ENCODE measurements at regions not wholly inside any gene's neighbourhood (a gene's known extent, or its start where the extent isn't known, plus 50 kb on each side); places are given as distances from the start of the nearest gene placed in this dataset.

GRCh38 chr1:30604801-30605440 lies 118.5 kb downstream of the MATN1 start:
- Histone ChIP-seq H3K9me3 (no peaks in the 10 kb centered on the region), H3K4me1 (no peaks in the 10 kb centered on the region), H3K4me3 (no peak overlapping the region), H3K27ac (no peak overlapping the region), H3K4me2 (no peak overlapping the region)
- ChIA-PET CTCF (no interaction called here), POLR2A (no interaction called here)
- TF ChIP-seq KDM1A (IDR thresholded peaks at IDR 0.05; ENCODE audit: low read depth), result no peak
- no peak for TF ChIP-seq JUN (IDR thresholded peaks at IDR 0.05)
- TF ChIP-seq ESRRA (IDR thresholded peaks at IDR 0.05; ENCODE audit: borderline replicate concordance, low read length), result no peak
- TF ChIP-seq ZC3H11A (IDR thresholded peaks at IDR 0.05), result no peak
- TF ChIP-seq HOXB13 (CRISPR knock-in tag; IDR thresholded peaks at IDR 0.05; ENCODE audit: low read depth), result no peak
- no peak for TF ChIP-seq NPAS2 (CRISPR knock-in tag; IDR thresholded peaks at IDR 0.05; ENCODE audit: borderline replicate concordance)
- WGBS (ENCODE audit: missing lambda C conversion rate), result 58% methylated on average over 6 of the region's 6 CpGs
- no peak for FAIRE-seq
- DNase-seq (ENCODE audit: low read depth in 1 of 2, low spot score in 1 of 2), result no peak
- ATAC-seq, result no peak

- Histone ChIP-seq H3K27ac (no peak overlapping the region), H3K4me3 (no peak overlapping the region), H3K4me1 (no peaks in the 10 kb centered on the region), H3K9me3 (no peaks in the 10 kb centered on the region), H3K4me2 (no peak overlapping the region)
- no peak for ATAC-seq
- no peak for DNase-seq (ENCODE audit: low read depth in 1 of 2, low spot score in 1 of 2)
- TF ChIP-seq RNF2 (IDR thresholded peaks at IDR 0.05; ENCODE audit: borderline replicate concordance, low read depth) (no peak), EP300 (IDR thresholded peaks at IDR 0.05) (no peak), CBX2 (IDR thresholded peaks at IDR 0.05; ENCODE audit: borderline replicate concordance, low read depth) (no peak), HMGXB4 (CRISPR knock-in tag; IDR thresholded peaks at IDR 0.05; ENCODE audit: borderline replicate concordance) (no peak), JUN (IDR thresholded peaks at IDR 0.05) (no peak), POLR2A (IDR thresholded peaks at IDR 0.05; ENCODE audit: low read length) (no peak), FOXS1 (CRISPR knock-in tag; IDR thresholded peaks at IDR 0.05) (no peak), CTCF (IDR thresholded peaks at IDR 0.05) (no peak)
- ChIA-PET CTCF (interaction anchor here (0.6 kb wide), 1 partner anchor 306 kb away, joined by 3 read pairs; no protein-coding TSS in a partner anchor), POLR2A (no interaction called here)
- no peak for FAIRE-seq
- 34% methylated on average over 7 of the region's 7 CpGs for WGBS (ENCODE audit: missing lambda C conversion rate)
Observed at GRCh38 chr1:30603081-30603858, 120.1 kb downstream of the MATN1 start.

- Histone ChIP-seq H3K4me1 (no peaks in the 10 kb centered on the region), H3K4me2 (no peak overlapping the region), H3K27ac (no peak overlapping the region), H3K9me3 (no peaks in the 10 kb centered on the region), H3K4me3 (no peak overlapping the region)
- ChIA-PET CTCF (no interaction called here), POLR2A (no interaction called here)
- FAIRE-seq (no peak), DNase-seq (ENCODE audit: low read depth in 1 of 2, low spot score in 1 of 2) (no peak), ATAC-seq (no peak)
- TF ChIP-seq KDM1A (IDR thresholded peaks at IDR 0.05; ENCODE audit: low read depth) (no peak), MAX (IDR thresholded peaks at IDR 0.05) (no peak), RAD21 (conservative IDR thresholded peaks at IDR 0.05 in 1 of 2, IDR thresholded peaks at IDR 0.05 in 1 of 2) (peak in 1 of 2 experiments; percentile 13; a peak in 1 of 5 replicates), RARB (CRISPR knock-in tag; IDR thresholded peaks at IDR 0.05) (no peak), HDAC2 (IDR thresholded peaks at IDR 0.05) (no peak), TP53 (CRISPR knock-in tag; IDR thresholded peaks at IDR 0.05) (no peak), PHF8 (IDR thresholded peaks at IDR 0.05; ENCODE audit: borderline replicate concordance, low read depth) (no peak), USF2 (IDR thresholded peaks at IDR 0.05) (no peak)
- WGBS (ENCODE audit: missing lambda C conversion rate), result 38% methylated on average over 8 of the region's 8 CpGs
Observed at GRCh38 chr1:30601316-30602085, 121.9 kb downstream of the MATN1 start.
